Keratinocyte (primary cell): ENCODE measurements at regions not wholly inside any gene's neighbourhood (a gene's known extent, or its start where the extent isn't known, plus 50 kb on each side); places are given as distances from the start of the nearest gene placed in this dataset.
"Not testable (repeated sequence)": the region's sequence is repeated elsewhere in the genome, so short reads cannot be mapped to it uniquely, and the experiment has no call there.

Experiments
- DNase-seq: peaks from one replicate; pipeline ENCODE4 v3.0.0-alpha.2; 2011; ENCODE audit warnings: low read depth, missing footprints, low spot score
- FAIRE-seq: peaks from 2 replicates; lab custom pipeline; 2011; peaks lifted over from hg19 to GRCh38; lab: Jason Lieb, UNC
- H2AFZ ChIP-seq: 2 replicates; pipeline ENCODE4 v1.6.0; 2012; ENCODE audit warnings: low read length, control low read depth, inconsistent platforms; ENCODE audit not compliant: control insufficient read depth
- H3K27ac ChIP-seq: 2 replicates; pipeline ENCODE4 v1.5.1; 2011; ENCODE audit warnings: low read length; ENCODE audit not compliant: control insufficient read depth, insufficient read depth
- H3K27me3 ChIP-seq: 3 replicates; pipeline ENCODE4 v1.6.0; 2011; ENCODE audit warnings: low read length; ENCODE audit not compliant: control insufficient read depth, insufficient read depth; ENCODE audit errors: extremely low read depth
- H3K36me3 ChIP-seq, 2 experiments: 2 replicates in 1 of 2; 3 replicates in 1 of 2; pipeline ENCODE4 v1.5.1; 2011; ENCODE audit warnings: low read length in 2 of 2, mild to moderate bottlenecking in 1 of 2; ENCODE audit not compliant: control insufficient read depth in 2 of 2, insufficient read depth in 2 of 2; ENCODE audit errors: extremely low read depth in 1 of 2
- H3K4me1 ChIP-seq: 3 replicates; pipeline ENCODE4 v1.5.1; 2011; ENCODE audit warnings: low read length; ENCODE audit not compliant: control insufficient read depth, insufficient read depth; ENCODE audit errors: extremely low read depth
- H3K4me2 ChIP-seq: 3 replicates; pipeline ENCODE4 v1.6.0; 2011; ENCODE audit warnings: low read depth, low read length; ENCODE audit not compliant: control insufficient read depth, insufficient read depth; ENCODE audit errors: extremely low read depth
- H3K4me3 ChIP-seq, 3 experiments: fragments of 200-600 bp in 1 of 3; sonication (generic) in 1 of 3; 2 replicates in 2 of 3; 3 replicates in 1 of 3; pipeline ENCODE4 v1.5.1; 2011 to 2016; ENCODE audit warnings: low read length in 3 of 3, mild to moderate bottlenecking in 3 of 3, control low read depth in 2 of 3, inconsistent platforms in 1 of 3, low read depth in 1 of 3, mixed read lengths in 1 of 3, mixed run types in 1 of 3, moderate library complexity in 1 of 3; ENCODE audit not compliant: control insufficient read depth in 2 of 3, insufficient read depth in 2 of 3; ENCODE audit errors: extremely low read depth in 1 of 3
- H3K79me2 ChIP-seq: 2 replicates; pipeline ENCODE4 v1.6.0; 2012; ENCODE audit warnings: low read length; ENCODE audit not compliant: control insufficient read depth, insufficient read depth
- H3K9ac ChIP-seq: 3 replicates; pipeline ENCODE4 v1.6.0; 2011; ENCODE audit warnings: low read length; ENCODE audit not compliant: control insufficient read depth, insufficient read depth; ENCODE audit errors: extremely low read depth
- H3K9me1 ChIP-seq: 3 replicates; pipeline ENCODE4 v1.6.0; 2011; ENCODE audit warnings: low read length; ENCODE audit not compliant: control insufficient read depth, insufficient read depth; ENCODE audit errors: extremely low read depth
- H3K9me3 ChIP-seq: 2 replicates; pipeline ENCODE4 v1.5.1; 2012; ENCODE audit warnings: low read depth, low read length; ENCODE audit not compliant: control insufficient read depth
- H4K20me1 ChIP-seq: 3 replicates; pipeline ENCODE4 v1.6.0; 2011; ENCODE audit warnings: low read length; ENCODE audit not compliant: control insufficient read depth, insufficient read depth; ENCODE audit errors: extremely low read depth
- CTCF ChIP-seq, 3 experiments: IDR thresholded peaks in 1 of 3; conservative IDR thresholded peaks in 1 of 3; optimal IDR thresholded peaks in 1 of 3; 2 replicates in 2 of 3; 3 replicates in 1 of 3; pipeline versions ENCODE3 to v1.5.1; 2011; ENCODE audit warnings: low read length in 3 of 3, mild to moderate bottlenecking in 3 of 3, moderate library complexity in 2 of 3, control low read depth in 1 of 3, inconsistent platforms in 1 of 3; ENCODE audit not compliant: insufficient read depth in 2 of 3; ENCODE audit errors: extremely low read depth in 1 of 3
- EZH2 ChIP-seq: IDR thresholded peaks from one replicate; pipeline ENCODE4 v1.6.1; 2012; ENCODE audit warnings: inconsistent platforms, mild to moderate bottlenecking, low read length, moderate library complexity
- dilution Hi-C: fragments of 300-500 bp; cut with MboI; formaldehyde crosslinking; loops from one replicate; pipeline ENCODE4 v1.7.0; 2020; ENCODE audit warnings: low sequenced_read_pairs; ENCODE audit not compliant: extremely low pct_ligation_motif_present

GRCh38 chr20:24855848-24856247, 93.2 kb upstream of the CST7 start:
- Histone ChIP-seq H3K9me1 (no peaks in the 10 kb centered on the region), H3K4me1 (no peaks in the 10 kb centered on the region), H3K79me2 (no peaks in the 10 kb centered on the region), H3K4me3 (no peak overlapping the region), H3K4me2 (no peak overlapping the region), H3K27me3 (no peaks in the 10 kb centered on the region), H3K36me3 (no peaks in the 10 kb centered on the region), H3K9me3 (peaks cover 4% of the 10 kb centered on the region), H4K20me1 (no peaks in the 10 kb centered on the region), H3K27ac (no peak overlapping the region), H3K9ac (no peak overlapping the region), H2AFZ (no peak overlapping the region)
- DNase-seq (no peak), FAIRE-seq (no peak)
- dilution Hi-C loops, result no loop called here
- TF ChIP-seq CTCF (optimal IDR thresholded peaks at IDR 0.05 in 1 of 3, IDR thresholded peaks at IDR 0.05 in 1 of 3, conservative IDR thresholded peaks at IDR 0.05 in 1 of 3; ENCODE audit: extremely low read depth in 1 of 3, insufficient read depth in 2 of 3, low read length in 3 of 3), result no peak
- no peak for TF ChIP-seq EZH2

- H3K4me2 ChIP-seq, H3K4me3 ChIP-seq, FAIRE-seq, H3K79me2 ChIP-seq, H2AFZ ChIP-seq, H3K9ac ChIP-seq, H3K36me3 ChIP-seq, DNase-seq, H4K20me1 ChIP-seq, H3K27ac ChIP-seq, H3K9me3 ChIP-seq, H3K4me1 ChIP-seq, H3K9me1 ChIP-seq, dilution Hi-C loops, H3K27me3 ChIP-seq: not testable (repeated sequence)
Observed at GRCh38 chr20:24858500-24858899, 90.6 kb upstream of the CST7 start.

- Histone ChIP-seq H3K36me3 (no peaks in the 10 kb centered on the region), H2AFZ (no peak overlapping the region), H3K4me2 (no peak overlapping the region), H3K9me3 (peaks cover 4% of the 10 kb centered on the region), H3K27me3 (no peaks in the 10 kb centered on the region), H3K4me3 (no peak overlapping the region), H4K20me1 (no peaks in the 10 kb centered on the region), H3K9ac (no peak overlapping the region), H3K27ac (no peak overlapping the region), H3K9me1 (no peaks in the 10 kb centered on the region), H3K79me2 (no peaks in the 10 kb centered on the region), H3K4me1 (no peaks in the 10 kb centered on the region)
- FAIRE-seq, result no peak
- TF ChIP-seq EZH2, result no peak
- no peak for TF ChIP-seq CTCF (optimal IDR thresholded peaks at IDR 0.05 in 1 of 3, IDR thresholded peaks at IDR 0.05 in 1 of 3, conservative IDR thresholded peaks at IDR 0.05 in 1 of 3; ENCODE audit: extremely low read depth in 1 of 3, insufficient read depth in 2 of 3, low read length in 3 of 3)
- dilution Hi-C loops, result no loop called here
- DNase-seq, result no peak
Observed at GRCh38 chr20:24859539-24859938, 89.5 kb upstream of the CST7 start.
